Sigmoid colon (tissue), 3 donors: ENCODE measurements at regions not wholly inside any gene's neighbourhood (a gene's known extent, or its start where the extent isn't known, plus 50 kb on each side); places are given as distances from the start of the nearest gene placed in this dataset.

Source experiments
- CTCF ChIP-seq, 4 experiments: fragments of 450-650 bp in 3 of 4; fragments of 200-600 bp in 1 of 4; IDR thresholded peaks; one replicate each; pipeline ENCODE4 v1.5.1; 2016 to 2019; ENCODE audit warnings: antibody characterized with exemption in 4 of 4, mild to moderate bottlenecking in 3 of 4, moderate library complexity in 2 of 4
- POLR2A ChIP-seq, 2 donors: fragments of 450-650 bp; IDR thresholded peaks; one replicate each; pipeline ENCODE4 v1.6.1; 2016; ENCODE audit warnings: antibody characterized with exemption in 2 of 2, mild to moderate bottlenecking in 2 of 2, moderate library complexity in 2 of 2

GRCh38 chr6:25042036-25042521, 106.3 kb upstream of the RIPOR2 start:
- TF ChIP-seq CTCF (IDR thresholded peaks at IDR 0.05) (no peak), POLR2A (IDR thresholded peaks at IDR 0.05) (no peak)
